OCI-LY3 (cell line): ENCODE measurements at regions not wholly inside any gene's neighbourhood (a gene's known extent, or its start where the extent isn't known, plus 50 kb on each side); places are given as distances from the start of the nearest gene placed in this dataset.

Source experiments
- H2AFZ ChIP-seq: fragments of 200-600, 300-600 bp; shearing (Covaris generic); 2 replicates; pipeline ENCODE4 v1.6.0; 2014; ENCODE audit warnings: antibody characterized with exemption, low read depth, low read length
- H3K27ac ChIP-seq: fragments of 200-600, 300-600 bp; sonication (generic); 2 replicates; pipeline ENCODE4 v1.5.1; 2014; ENCODE audit warnings: mild to moderate bottlenecking, low read length, moderate library complexity, mixed read lengths
- H3K27me3 ChIP-seq: fragments of 200-600, 300-600 bp; sonication (generic); 2 replicates; pipeline ENCODE4 v1.6.1; 2014; ENCODE audit warnings: low read depth, low read length, mixed read lengths
- H3K36me3 ChIP-seq: fragments of 200-600, 300-600 bp; sonication (generic); replicated peaks from 2 replicates; pipeline ENCODE3; 2014; ENCODE audit warnings: low read depth, low read length, mixed read lengths
- H3K4me1 ChIP-seq: fragments of 300-600, 200-600 bp; sonication (generic); 2 replicates; pipeline ENCODE4 v1.6.1; 2014; ENCODE audit warnings: low read length, mixed read lengths
- H3K4me2 ChIP-seq: fragments of 200-600, 300-600 bp; sonication (generic); 2 replicates; pipeline ENCODE4 v1.6.1; 2014; ENCODE audit warnings: low read length, mixed read lengths
- H3K4me3 ChIP-seq: fragments of 300-600, 200-600 bp; sonication (generic); 2 replicates; pipeline ENCODE4 v1.5.1; 2014; ENCODE audit warnings: antibody characterized with exemption, mild to moderate bottlenecking, low read length, moderate library complexity
- H3K79me2 ChIP-seq: fragments of 300-600, 200-600 bp; shearing (Covaris generic); 2 replicates; pipeline ENCODE4 v1.6.1; 2014; ENCODE audit warnings: mild to moderate bottlenecking, low read length, mixed read lengths
- H3K9ac ChIP-seq: fragments of 300-600, 200-600 bp; shearing (Covaris generic); 2 replicates; pipeline ENCODE4 v1.6.0; 2014; ENCODE audit warnings: mild to moderate bottlenecking, low read length, moderate library complexity
- H3K9me3 ChIP-seq: fragments of 200-600, 300-600 bp; shearing (Covaris generic); 2 replicates; pipeline ENCODE4 v1.6.1; 2014; ENCODE audit warnings: low read length, mixed read lengths; ENCODE audit not compliant: insufficient read depth
- H4K20me1 ChIP-seq: fragments of 200-600, 300-600 bp; sonication (generic); 2 replicates; pipeline ENCODE4 v1.6.1; 2016; ENCODE audit warnings: low read length, mixed read lengths; ENCODE audit not compliant: insufficient read depth
- CTCF ChIP-seq: fragments of 200-600, 300-600 bp; sonication (generic); IDR thresholded peaks from 2 replicates; pipeline ENCODE4 v1.5.1; 2014; ENCODE audit warnings: antibody characterized with exemption, low read length, low read depth
- EZH2phosphoT487 ChIP-seq: fragments of 200-600 bp; shearing (Covaris generic); IDR thresholded peaks from 2 replicates; pipeline ENCODE4 v1.6.1; 2018; ENCODE audit warnings: antibody characterized with exemption, mixed run types, low read depth

GRCh38 chr2:102078773-102079172 lies 63.8 kb upstream of the IL1R1 start:
- H3K27ac ChIP-seq = no peak overlapping the region
- no peak overlapping the region for H3K4me2 ChIP-seq
- no peaks in the 10 kb centered on the region for H3K79me2 ChIP-seq
- H4K20me1 ChIP-seq = no peaks in the 10 kb centered on the region
- H3K4me1 ChIP-seq = peaks cover 45% of the 10 kb centered on the region
- H3K9me3 ChIP-seq = no peaks in the 10 kb centered on the region; the same call in 1 of the 2 replicates
- no peak overlapping the region for H3K4me3 ChIP-seq
- no peak overlapping the region for H3K9ac ChIP-seq
- no peaks in the 10 kb centered on the region for H3K36me3 ChIP-seq
- H3K27me3 ChIP-seq = peaks cover 21% of the 10 kb centered on the region
- TF ChIP-seq CTCF (no peak), EZH2phosphoT487 (no peak)
- H2AFZ ChIP-seq = no peak overlapping the region

DNA sequence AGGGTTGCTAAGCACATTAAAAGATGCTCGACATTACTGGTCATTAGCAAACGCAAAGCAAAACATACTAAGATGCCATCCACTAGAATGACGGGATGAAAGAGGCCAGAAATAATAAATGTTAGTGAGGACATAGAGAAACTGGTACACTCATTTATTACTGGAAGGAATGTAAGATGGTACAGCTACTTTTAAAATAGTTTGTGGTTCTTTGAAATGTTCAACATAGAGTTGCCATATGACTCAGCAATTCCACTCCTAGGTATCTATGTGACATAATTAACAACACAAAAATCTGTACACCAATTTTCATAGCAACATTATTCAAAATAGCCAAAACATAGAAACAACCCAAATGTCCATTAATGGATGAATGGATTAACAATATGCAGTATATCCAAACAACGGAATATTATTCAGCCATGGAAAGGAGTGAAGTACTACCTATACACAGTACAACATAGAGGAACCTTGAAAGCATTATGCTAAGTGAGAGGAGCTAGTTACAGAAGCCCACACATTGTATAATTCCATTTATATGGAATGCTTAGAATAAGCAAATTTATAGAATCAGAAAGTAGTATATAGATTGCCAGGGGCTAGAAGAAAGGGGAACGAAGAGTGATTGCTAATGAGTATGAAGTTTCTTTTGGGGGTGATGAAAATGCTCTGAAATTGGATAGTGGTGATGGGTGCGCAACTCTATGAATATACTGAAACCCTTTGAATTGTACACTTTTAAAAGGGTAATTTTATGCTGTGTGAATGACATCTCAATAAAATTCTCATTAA lies 61.9 kb upstream of the IL1R1 start:
- peaks cover 55% of the 10 kb centered on the region for H3K4me1 ChIP-seq
- no peak overlapping the region for H3K9ac ChIP-seq
- no peaks in the 10 kb centered on the region for H3K79me2 ChIP-seq
- H2AFZ ChIP-seq = no peak overlapping the region
- no peak overlapping the region for H3K27ac ChIP-seq
- no peak for TF ChIP-seq CTCF
- no peak for TF ChIP-seq EZH2phosphoT487
- no peaks in the 10 kb centered on the region for H4K20me1 ChIP-seq
- H3K9me3 ChIP-seq = no peaks in the 10 kb centered on the region; the same call in 1 of the 2 replicates
- H3K36me3 ChIP-seq = no peaks in the 10 kb centered on the region
- peak overlapping the region; percentile 5; the same call in 1 of the 2 replicates for H3K4me3 ChIP-seq
- peaks cover 25% of the 10 kb centered on the region for H3K27me3 ChIP-seq
- H3K4me2 ChIP-seq = peak overlapping the region; percentile 45

DNA sequence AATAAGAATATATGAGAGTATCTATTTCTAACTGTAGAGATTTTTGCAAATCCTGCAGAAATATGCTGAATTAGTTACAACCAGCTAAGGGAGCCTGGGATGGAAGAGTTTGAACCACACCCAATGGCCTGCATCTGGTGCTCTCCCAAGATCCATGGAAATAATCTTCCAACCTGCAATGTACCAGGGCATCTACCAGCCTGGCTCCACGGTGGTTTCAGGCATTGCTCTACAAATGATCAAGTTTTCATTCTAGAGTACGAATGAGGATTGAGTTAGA lies 61.4 kb upstream of the IL1R1 start:
- H3K27ac ChIP-seq = no peak overlapping the region

More for the DNA sequence above, 61.4 kb upstream of the IL1R1 start:
- Histone ChIP-seq H3K79me2 (no peaks in the 10 kb centered on the region), H4K20me1 (no peaks in the 10 kb centered on the region), H3K9ac (no peak overlapping the region), H3K27me3 (peaks cover 28% of the 10 kb centered on the region), H3K4me1 (peaks cover 60% of the 10 kb centered on the region), H2AFZ (no peak overlapping the region), H3K4me2 (0 out of 2 replicates have a peak overlapping the region, but pooled peaks have one; percentile 45), H3K9me3 (no peaks in the 10 kb centered on the region; the same call in 1 of the 2 replicates), H3K4me3 (no peak overlapping the region), H3K36me3 (no peaks in the 10 kb centered on the region)
- TF ChIP-seq CTCF = no peak
- no peak for TF ChIP-seq EZH2phosphoT487
